ENCODE measurements at regions not wholly inside any gene's neighbourhood (a gene's known extent, or its start where the extent isn't known, plus 50 kb on each side); places are given as distances from the start of the nearest gene placed in this dataset.

DNA sequence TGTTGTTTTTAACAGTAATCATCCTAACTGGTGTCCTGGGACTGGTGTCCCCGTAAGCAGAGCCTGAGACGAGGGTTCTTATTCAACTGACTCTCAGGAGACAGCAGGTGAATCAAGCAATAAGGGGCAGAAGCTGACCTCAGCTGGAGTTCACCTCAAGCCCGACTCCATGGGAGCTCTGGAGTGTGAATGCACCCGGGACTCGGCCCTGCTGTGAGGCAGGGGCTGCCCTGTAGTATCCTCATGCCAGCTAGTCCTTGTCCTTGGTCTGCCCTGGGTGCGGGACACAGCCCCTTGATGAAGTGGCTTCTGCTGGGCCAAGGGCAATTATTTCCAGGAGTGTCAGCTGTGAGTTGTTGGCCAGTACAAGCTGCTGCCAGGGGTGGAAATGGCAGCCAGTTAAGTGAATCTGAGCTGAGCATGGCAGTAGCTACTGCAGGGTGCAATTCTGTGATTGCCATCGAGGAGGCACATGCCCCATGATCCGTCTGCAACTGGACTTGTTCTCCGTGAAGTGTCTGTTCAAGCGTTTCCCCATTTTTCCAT lies 54.9 kb upstream of the OTOS start:
- TF ChIP-seq, protein P1, sequence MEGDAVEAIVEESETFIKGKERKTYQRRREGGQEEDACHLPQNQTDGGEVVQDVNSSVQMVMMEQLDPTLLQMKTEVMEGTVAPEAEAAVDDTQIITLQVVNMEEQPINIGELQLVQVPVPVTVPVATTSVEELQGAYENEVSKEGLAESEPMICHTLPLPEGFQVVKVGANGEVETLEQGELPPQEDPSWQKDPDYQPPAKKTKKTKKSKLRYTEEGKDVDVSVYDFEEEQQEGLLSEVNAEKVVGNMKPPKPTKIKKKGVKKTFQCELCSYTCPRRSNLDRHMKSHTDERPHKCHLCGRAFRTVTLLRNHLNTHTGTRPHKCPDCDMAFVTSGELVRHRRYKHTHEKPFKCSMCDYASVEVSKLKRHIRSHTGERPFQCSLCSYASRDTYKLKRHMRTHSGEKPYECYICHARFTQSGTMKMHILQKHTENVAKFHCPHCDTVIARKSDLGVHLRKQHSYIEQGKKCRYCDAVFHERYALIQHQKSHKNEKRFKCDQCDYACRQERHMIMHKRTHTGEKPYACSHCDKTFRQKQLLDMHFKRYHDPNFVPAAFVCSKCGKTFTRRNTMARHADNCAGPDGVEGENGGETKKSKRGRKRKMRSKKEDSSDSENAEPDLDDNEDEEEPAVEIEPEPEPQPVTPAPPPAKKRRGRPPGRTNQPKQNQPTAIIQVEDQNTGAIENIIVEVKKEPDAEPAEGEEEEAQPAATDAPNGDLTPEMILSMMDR (IDR thresholded peaks at IDR 0.05) = no peak
- TF ChIP-seq POLR2AphosphoS5 (IDR thresholded peaks at IDR 0.05; ENCODE audit: insufficient read depth in 1 of 2, low read depth in 1 of 2) = no peak
- TF ChIP-seq POLR2A (IDR thresholded peaks at IDR 0.05) = no peak
